Thymus (tissue), 11 donors: ENCODE measurements at regions not wholly inside any gene's neighbourhood (a gene's known extent, or its start where the extent isn't known, plus 50 kb on each side); places are given as distances from the start of the nearest gene placed in this dataset.

ENCODE experiments used
- DNase-seq, 9 donors: peaks; one replicate each; pipeline ENCODE4 v3.0.0-alpha.2; 2013; ENCODE audit warnings: low spot score in 9 of 9, low read depth in 6 of 9, missing footprints in 1 of 9
- H3K27ac ChIP-seq, 2 donors: one replicate each; pipeline ENCODE4 v1.5.1; 2013; ENCODE audit warnings: control low read depth in 1 of 2, low read depth in 1 of 2, low read length in 1 of 2, mild to moderate bottlenecking in 1 of 2, moderate library complexity in 1 of 2
- H3K27me3 ChIP-seq, 2 donors: one replicate each; pipeline ENCODE4 v1.5.1; 2013; ENCODE audit warnings: low read length in 1 of 2; ENCODE audit not compliant: control insufficient read depth in 2 of 2, insufficient read depth in 1 of 2
- H3K36me3 ChIP-seq, 2 donors: one replicate each; pipeline ENCODE4 v1.5.1; 2013; ENCODE audit warnings: low read length in 1 of 2, mild to moderate bottlenecking in 1 of 2, moderate library complexity in 1 of 2; ENCODE audit not compliant: control insufficient read depth in 2 of 2, insufficient read depth in 2 of 2
- H3K4me1 ChIP-seq, 2 donors: one replicate each; pipeline ENCODE4 v1.5.1; 2013; ENCODE audit warnings: low read length in 2 of 2; ENCODE audit not compliant: control insufficient read depth in 2 of 2, insufficient read depth in 2 of 2
- H3K4me3 ChIP-seq, 2 donors: one replicate each; pipeline ENCODE4 v1.5.1; 2013; ENCODE audit warnings: low read length in 2 of 2, control low read depth in 1 of 2, mild to moderate bottlenecking in 1 of 2
- H3K9me3 ChIP-seq, 2 donors: one replicate each; pipeline ENCODE4 v1.5.1; 2013; ENCODE audit warnings: low read length in 1 of 2, mild to moderate bottlenecking in 1 of 2; ENCODE audit not compliant: control insufficient read depth in 2 of 2, insufficient read depth in 1 of 2
- WGBS: extraction: QIAGEN DNeasy Blood & Tissue Kit; methylation state at CpG from one replicate; pipeline ENCODE4 v1.1.7; 2013; 5-methylcytosine and 5-hydroxymethylcytosine counted together
- donor health status: healthy.

DNA sequence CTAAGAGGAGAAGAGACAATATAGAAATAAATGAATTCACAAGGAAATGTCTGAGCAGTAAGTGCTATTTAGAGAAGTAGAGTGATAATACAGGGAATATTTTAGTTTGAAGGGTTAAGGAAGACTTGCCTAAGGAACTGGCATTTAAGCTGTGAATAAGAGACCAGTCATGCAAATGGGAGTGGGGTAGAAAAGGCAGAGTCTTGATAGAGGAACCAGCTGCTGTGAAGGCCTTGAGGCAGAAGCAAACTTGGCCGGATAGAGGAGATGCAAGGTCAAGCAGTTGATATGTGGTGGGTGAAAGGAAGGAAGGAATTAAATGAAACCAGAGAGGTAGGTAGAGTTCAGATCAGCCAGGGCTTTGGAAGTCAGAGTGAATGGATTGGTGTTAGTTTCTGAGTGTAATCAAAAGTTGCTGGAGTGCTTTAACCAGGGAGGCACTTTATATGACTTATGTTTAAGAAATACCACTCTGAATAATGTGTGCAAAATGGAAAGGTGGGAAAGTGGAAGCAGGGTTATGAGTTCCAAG is 198.4 kb upstream of the SESN3 start:
- no peaks in the 10 kb centered on the region for H3K27me3 ChIP-seq
- DNase-seq = no peak
- no peaks in the 10 kb centered on the region for H3K36me3 ChIP-seq
- 89% methylated on average over 1 of the region's 1 CpG for WGBS
- no peaks in the 10 kb centered on the region for H3K4me1 ChIP-seq
- no peaks in the 10 kb centered on the region for H3K9me3 ChIP-seq
- no peak overlapping the region for H3K4me3 ChIP-seq
- no peak overlapping the region for H3K27ac ChIP-seq

DNA sequence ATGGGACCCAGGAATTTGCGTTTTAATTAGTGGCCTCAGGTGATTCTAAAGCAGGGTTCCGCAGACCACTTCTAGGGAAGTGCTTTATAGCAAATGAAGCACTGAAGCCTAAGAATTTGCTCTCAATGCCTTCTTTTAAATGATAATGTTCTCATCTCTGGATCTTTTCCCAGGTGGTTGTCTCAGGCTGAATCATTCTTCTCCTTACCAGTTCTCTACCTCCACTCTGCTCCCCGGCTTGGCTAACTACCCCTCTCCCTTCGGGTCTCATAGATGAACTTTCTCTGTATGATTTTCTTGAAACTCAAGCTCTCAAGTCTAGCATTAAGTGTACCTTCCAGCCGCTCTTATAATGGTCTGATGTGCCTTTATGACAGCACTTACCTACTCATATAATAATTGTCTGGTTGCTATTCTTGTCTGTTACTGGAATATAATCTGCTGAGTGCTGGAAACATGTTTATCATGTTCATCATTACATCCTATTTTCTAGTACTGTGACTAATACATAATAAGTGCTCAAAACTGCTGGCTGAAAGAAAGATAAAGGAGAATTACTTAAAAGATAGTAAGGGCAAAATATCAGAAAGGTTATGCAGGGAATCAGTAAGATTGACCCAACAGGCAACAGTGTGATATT is 195.9 kb upstream of the SESN3 start:
- Histone ChIP-seq H3K4me1 (no peaks in the 10 kb centered on the region), H3K4me3 (no peak overlapping the region), H3K36me3 (no peaks in the 10 kb centered on the region), H3K27me3 (no peaks in the 10 kb centered on the region), H3K9me3 (no peaks in the 10 kb centered on the region), H3K27ac (no peak overlapping the region)
- no peak for DNase-seq
- WGBS = 98% methylated on average over 5 of the region's 5 CpGs

DNA sequence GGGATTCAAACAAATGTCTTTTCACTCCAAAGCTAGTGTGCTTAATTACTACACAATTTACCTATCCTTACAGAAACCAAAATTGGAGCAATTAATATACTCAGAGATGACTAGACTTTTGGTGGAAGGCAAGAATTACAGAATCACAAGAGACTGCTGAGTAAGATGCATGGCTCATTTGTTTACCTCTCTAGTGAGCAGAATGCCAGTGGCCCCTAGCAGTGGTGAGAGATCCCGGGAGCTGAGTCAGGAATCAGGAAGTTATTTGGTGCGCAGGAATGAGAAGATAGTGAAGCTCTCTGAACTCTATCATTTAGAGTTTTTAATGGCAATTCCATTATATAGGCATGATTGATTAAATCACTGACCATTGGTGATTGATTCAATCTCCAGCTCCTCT is 188.9 kb upstream of the SESN3 start:
- Histone ChIP-seq H3K4me3 (no peak overlapping the region), H3K27ac (no peak overlapping the region), H3K9me3 (no peaks in the 10 kb centered on the region), H3K27me3 (no peaks in the 10 kb centered on the region), H3K36me3 (no peaks in the 10 kb centered on the region), H3K4me1 (no peaks in the 10 kb centered on the region)
- WGBS = 93% methylated on average over 2 of the region's 2 CpGs
- no peak for DNase-seq

DNA sequence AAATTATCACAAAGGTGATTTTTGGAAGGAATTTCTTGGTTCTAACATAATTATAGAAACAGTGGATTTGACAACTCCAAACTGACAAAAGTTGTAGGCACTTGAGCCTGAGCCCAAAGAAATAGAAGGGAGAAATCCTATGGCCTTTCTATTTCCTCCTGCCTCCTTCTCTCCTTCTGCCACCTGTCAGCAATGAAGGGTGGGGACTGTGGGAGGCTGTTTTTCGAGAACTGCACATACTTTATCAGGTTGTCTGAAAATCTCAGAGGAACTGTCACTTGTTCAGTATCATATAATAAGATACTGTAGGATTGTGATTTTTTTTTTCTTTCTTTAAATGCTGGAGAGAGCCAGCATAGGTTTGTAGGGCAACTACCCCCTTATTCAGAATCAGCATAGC is 187.9 kb upstream of the SESN3 start:
- H3K36me3 ChIP-seq = no peaks in the 10 kb centered on the region
- H3K27ac ChIP-seq = no peak overlapping the region
- H3K27me3 ChIP-seq = no peaks in the 10 kb centered on the region
- no peaks in the 10 kb centered on the region for H3K4me1 ChIP-seq
- H3K4me3 ChIP-seq = no peak overlapping the region
- no peak for DNase-seq
- H3K9me3 ChIP-seq = no peaks in the 10 kb centered on the region
- WGBS = 96% methylated on average over 1 of the region's 1 CpG

DNA sequence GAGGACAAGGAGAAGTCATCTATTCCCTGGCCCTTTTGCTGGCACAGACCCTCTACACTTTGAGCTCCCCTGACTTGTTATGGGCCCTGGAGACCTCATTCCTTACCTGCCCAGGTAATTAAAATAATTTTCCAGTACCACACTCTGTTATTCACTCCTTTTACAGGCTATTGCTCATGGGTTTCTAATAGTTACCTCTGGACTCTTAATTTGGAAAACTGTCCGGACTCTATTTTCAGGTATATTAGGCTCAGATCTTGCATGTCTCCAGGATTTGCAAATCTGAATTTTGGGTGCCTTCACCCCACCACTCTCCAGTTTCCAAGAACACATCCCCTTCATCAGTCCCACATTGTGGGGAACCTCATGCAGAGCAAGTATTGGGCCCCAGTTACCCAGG is 186.8 kb upstream of the SESN3 start:
- H3K27me3 ChIP-seq = no peaks in the 10 kb centered on the region
- no peaks in the 10 kb centered on the region for H3K4me1 ChIP-seq
- WGBS = 99% methylated on average over 1 of the region's 1 CpG
- no peak overlapping the region for H3K27ac ChIP-seq
- no peak overlapping the region for H3K4me3 ChIP-seq
- no peaks in the 10 kb centered on the region for H3K36me3 ChIP-seq
- H3K9me3 ChIP-seq = no peaks in the 10 kb centered on the region
- no peak for DNase-seq

DNA sequence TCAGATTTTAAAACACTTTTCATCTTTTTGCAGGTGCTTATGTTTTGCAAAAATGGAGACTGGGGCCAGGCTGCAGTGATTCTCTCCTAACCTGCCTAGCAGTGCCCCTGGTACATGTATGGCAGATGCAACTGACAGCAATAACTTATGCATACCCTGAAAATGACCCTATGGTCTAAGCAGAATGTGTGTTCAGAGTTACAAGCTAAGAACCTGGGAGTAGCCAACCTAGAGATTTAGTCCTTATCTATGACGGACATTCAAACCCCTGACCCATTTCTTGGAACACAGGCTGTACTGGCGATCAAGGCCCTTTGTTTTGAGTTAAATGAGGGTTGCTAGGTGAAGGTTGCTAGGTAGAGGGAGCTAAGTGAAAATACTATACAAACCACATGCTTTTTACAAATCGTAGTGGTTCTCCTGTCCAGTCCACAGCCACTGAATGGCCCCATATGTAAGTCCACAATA is 184.9 kb upstream of the SESN3 start:
- Histone ChIP-seq H3K27ac (no peak overlapping the region), H3K9me3 (no peaks in the 10 kb centered on the region), H3K27me3 (no peaks in the 10 kb centered on the region), H3K4me1 (no peaks in the 10 kb centered on the region), H3K4me3 (no peak overlapping the region), H3K36me3 (no peaks in the 10 kb centered on the region)
- no peak for DNase-seq
- WGBS = 94% methylated on average over 3 of the region's 3 CpGs

DNA sequence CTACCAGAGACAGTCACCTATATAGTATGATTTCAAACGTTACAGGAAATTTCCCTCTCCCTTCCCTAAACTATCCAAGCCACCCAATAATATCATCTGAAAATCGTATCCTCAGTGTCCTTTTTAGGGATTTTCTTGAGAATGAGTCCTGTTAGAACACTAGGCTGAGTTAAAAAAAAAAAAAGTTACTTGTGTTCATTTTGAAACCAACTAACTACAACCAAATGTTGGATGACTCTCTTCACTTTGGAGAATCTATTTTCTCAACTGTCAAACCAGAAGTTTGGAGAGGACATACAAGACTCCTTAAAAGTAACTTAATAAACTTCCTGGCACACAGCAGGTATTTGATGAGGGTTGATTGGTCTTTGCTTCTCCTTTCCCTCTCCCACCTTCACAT is 183.2 kb upstream of the SESN3 start:
- Histone ChIP-seq H3K4me1 (no peaks in the 10 kb centered on the region), H3K27me3 (no peaks in the 10 kb centered on the region), H3K36me3 (no peaks in the 10 kb centered on the region), H3K4me3 (no peak overlapping the region), H3K9me3 (no peaks in the 10 kb centered on the region), H3K27ac (no peak overlapping the region)
- WGBS = 94% methylated on average over 2 of the region's 2 CpGs
- no peak for DNase-seq

DNA sequence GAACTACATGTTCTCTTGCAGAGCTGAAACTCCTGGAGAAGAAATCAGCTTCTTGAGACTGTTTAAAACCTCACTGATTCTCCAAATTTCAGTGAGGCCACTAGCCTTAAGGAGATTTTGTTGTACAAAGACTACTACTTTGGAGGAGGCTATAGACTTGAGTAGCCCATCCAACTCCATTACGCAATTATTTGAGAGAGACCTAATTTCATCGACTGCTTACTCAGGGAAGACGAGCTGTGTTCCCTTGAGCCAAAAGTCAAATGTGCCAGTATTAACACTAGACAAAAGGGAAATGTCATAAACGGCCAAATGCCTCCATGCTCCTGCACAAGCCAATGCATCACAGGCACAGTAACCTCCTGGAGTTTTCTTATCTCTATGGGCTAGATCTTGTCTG is 182.8 kb upstream of the SESN3 start:
- no peaks in the 10 kb centered on the region for H3K27me3 ChIP-seq
- no peak for DNase-seq

DNA sequence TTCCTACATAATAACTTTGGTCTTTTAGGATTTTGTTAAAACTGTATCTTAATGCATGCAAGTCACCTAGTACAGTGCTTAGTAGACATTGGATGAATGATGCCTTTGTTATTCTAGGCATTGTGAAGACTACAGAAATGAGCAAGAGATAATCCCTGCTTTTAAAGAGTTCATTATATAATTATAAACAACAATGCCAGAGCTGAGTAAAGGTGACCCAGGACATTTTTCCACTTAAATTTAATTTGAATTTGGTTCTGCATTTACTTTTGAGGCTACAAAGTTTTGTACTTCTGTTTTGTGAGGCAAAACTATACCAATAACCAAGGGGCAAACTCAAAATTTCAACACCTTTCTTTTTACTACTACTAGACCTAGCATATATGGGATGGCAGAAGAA is 182.0 kb upstream of the SESN3 start:
- Histone ChIP-seq H3K36me3 (no peaks in the 10 kb centered on the region), H3K27me3 (no peaks in the 10 kb centered on the region), H3K27ac (no peak overlapping the region), H3K4me1 (no peaks in the 10 kb centered on the region), H3K9me3 (no peaks in the 10 kb centered on the region), H3K4me3 (no peak overlapping the region)
- no peak for DNase-seq

More for the DNA sequence above, 182.8 kb upstream of the SESN3 start:
- H3K9me3 ChIP-seq = no peaks in the 10 kb centered on the region
- H3K36me3 ChIP-seq = no peaks in the 10 kb centered on the region
- no peak overlapping the region for H3K4me3 ChIP-seq
- WGBS = 95% methylated on average over 4 of the region's 4 CpGs
- no peaks in the 10 kb centered on the region for H3K4me1 ChIP-seq
- H3K27ac ChIP-seq = no peak overlapping the region
